ENCODE measurements at regions not wholly inside any gene's neighbourhood (a gene's known extent, or its start where the extent isn't known, plus 50 kb on each side); places are given as distances from the start of the nearest gene placed in this dataset.

DNA sequence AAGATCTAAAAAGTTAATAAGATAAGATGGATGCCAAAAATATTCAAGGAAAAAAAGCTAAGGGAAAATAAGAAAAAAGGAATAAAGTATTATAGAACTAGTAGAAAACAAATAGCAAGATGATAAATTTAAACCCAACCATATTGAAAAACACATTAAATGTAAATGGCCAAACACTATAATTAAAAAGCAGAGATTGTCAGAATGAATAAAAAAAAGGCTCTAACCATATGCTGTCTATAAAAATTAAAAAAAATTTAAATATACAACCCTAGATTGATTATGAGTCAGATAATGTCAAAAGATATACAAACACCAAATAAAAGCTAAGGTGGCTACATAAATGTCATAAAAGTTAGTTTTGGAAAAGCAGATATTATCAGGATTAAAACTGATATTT, 617.5 kb upstream of the SGCG start:
- no peak overlapping the region for H3K4me2 ChIP-seq (replicated peaks; ENCODE audit: low read depth, low read length, poor library complexity, severe bottlenecking)
- H2AFZ ChIP-seq (ENCODE audit: insufficient read depth, low read depth, low read length, poor library complexity, severe bottlenecking) = no peak overlapping the region
- no peaks in the 10 kb centered on the region for H4K20me1 ChIP-seq (ENCODE audit: control insufficient read depth, insufficient read depth, low read length, poor library complexity, severe bottlenecking)
- H3K36me3 ChIP-seq (replicated peaks in 1 of 2; ENCODE audit: control extremely low read depth in 1 of 2, control insufficient read depth in 1 of 2, extremely low read depth in 1 of 2, insufficient read depth in 2 of 2, low read length in 1 of 2) = no peaks in the 10 kb centered on the region
- H3K4me3 ChIP-seq (ENCODE audit: control extremely low read depth in 1 of 5, extremely low read depth in 1 of 5, insufficient read depth in 1 of 5, low read depth in 2 of 5, low read length in 4 of 5) = no peak overlapping the region
- peaks cover 0 to 1% (median 0%) of the 10 kb centered on the region in 3 donors for H3K9me3 ChIP-seq (ENCODE audit: control extremely low read depth in 1 of 3, control insufficient read depth in 2 of 3, insufficient read depth in 1 of 3, low read length in 2 of 3)
- no peak for ATAC-seq (ENCODE audit: low read depth)
- H3K79me2 ChIP-seq (ENCODE audit: control insufficient read depth, insufficient read depth, low read length) = no peaks in the 10 kb centered on the region
- ChIA-PET POLR2A (no interaction called here), CTCF (no interaction called here)
- DNase-seq = no peak
- peaks cover 4% of the 10 kb centered on the region for H3K9me3 Mint-ChIP-seq (ENCODE audit: insufficient read depth)
- no peaks in the 10 kb centered on the region for H3K4me1 ChIP-seq (ENCODE audit: control insufficient read depth in 2 of 2, insufficient read depth in 2 of 2, low read length in 2 of 2)
- no peaks in the 10 kb centered on the region for H3K4me1 Mint-ChIP-seq
- no peak overlapping the region for H3K9ac ChIP-seq (ENCODE audit: low read length)
- H3K27ac ChIP-seq (ENCODE audit: low read length in 2 of 2) = no peak overlapping the region
- no peaks in the 10 kb centered on the region for H3K27me3 Mint-ChIP-seq
- H3K27ac Mint-ChIP-seq = no peak overlapping the region
- TF ChIP-seq, protein P1, sequence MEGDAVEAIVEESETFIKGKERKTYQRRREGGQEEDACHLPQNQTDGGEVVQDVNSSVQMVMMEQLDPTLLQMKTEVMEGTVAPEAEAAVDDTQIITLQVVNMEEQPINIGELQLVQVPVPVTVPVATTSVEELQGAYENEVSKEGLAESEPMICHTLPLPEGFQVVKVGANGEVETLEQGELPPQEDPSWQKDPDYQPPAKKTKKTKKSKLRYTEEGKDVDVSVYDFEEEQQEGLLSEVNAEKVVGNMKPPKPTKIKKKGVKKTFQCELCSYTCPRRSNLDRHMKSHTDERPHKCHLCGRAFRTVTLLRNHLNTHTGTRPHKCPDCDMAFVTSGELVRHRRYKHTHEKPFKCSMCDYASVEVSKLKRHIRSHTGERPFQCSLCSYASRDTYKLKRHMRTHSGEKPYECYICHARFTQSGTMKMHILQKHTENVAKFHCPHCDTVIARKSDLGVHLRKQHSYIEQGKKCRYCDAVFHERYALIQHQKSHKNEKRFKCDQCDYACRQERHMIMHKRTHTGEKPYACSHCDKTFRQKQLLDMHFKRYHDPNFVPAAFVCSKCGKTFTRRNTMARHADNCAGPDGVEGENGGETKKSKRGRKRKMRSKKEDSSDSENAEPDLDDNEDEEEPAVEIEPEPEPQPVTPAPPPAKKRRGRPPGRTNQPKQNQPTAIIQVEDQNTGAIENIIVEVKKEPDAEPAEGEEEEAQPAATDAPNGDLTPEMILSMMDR (IDR thresholded peaks at IDR 0.05) = no peak
- no peak for TF ChIP-seq EZH2 (IDR thresholded peaks at IDR 0.05; ENCODE audit: borderline replicate concordance, insufficient read depth, low read depth, low read length, poor library complexity, severe bottlenecking)
- intact Hi-C loops (cut with micrococcal nuclease) = no loop called here
- H3K27me3 ChIP-seq (replicated peaks in 1 of 4; ENCODE audit: control extremely low read depth in 1 of 4, control insufficient read depth in 3 of 4, insufficient read depth in 4 of 4, low read length in 3 of 4) = no peaks in the 10 kb centered on the region
- no peak overlapping the region for H3K4me3 Mint-ChIP-seq

DNA sequence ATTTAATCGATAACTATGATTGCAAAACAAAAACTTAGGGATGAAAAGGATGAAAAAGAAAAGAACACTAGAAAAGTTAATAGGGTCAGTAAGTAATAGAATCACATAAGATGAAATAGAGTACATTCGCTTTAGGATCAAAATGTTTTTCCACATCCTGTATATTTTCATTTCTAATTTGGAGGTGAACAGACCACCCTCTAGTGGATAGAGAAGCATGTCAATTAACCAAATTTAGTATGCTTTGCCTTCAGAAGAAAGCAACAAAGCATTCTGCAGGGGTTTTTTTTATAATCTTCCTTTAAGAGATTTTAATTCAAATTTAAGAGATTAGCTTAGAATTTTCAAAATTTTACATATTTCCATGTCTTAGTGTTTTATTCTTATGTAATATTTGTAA, 611.0 kb upstream of the SGCG start:
- H3K4me3 Mint-ChIP-seq = no peak overlapping the region
- H3K9me3 Mint-ChIP-seq (ENCODE audit: insufficient read depth) = peaks cover 4% of the 10 kb centered on the region
- H3K27ac ChIP-seq (ENCODE audit: low read length in 2 of 2) = no peak overlapping the region
- H3K27me3 Mint-ChIP-seq = no peaks in the 10 kb centered on the region
- H3K4me2 ChIP-seq (replicated peaks; ENCODE audit: low read depth, low read length, poor library complexity, severe bottlenecking) = no peak overlapping the region
- H3K79me2 ChIP-seq (ENCODE audit: control insufficient read depth, insufficient read depth, low read length) = no peaks in the 10 kb centered on the region
- H3K4me1 ChIP-seq (ENCODE audit: control insufficient read depth in 2 of 2, insufficient read depth in 2 of 2, low read length in 2 of 2) = no peaks in the 10 kb centered on the region
- DNase-seq (no peak), ATAC-seq (ENCODE audit: low read depth) (no peak)
- no peak overlapping the region for H3K9ac ChIP-seq (ENCODE audit: low read length)
- no peaks in the 10 kb centered on the region for H3K4me1 Mint-ChIP-seq
- no peak overlapping the region for H2AFZ ChIP-seq (ENCODE audit: insufficient read depth, low read depth, low read length, poor library complexity, severe bottlenecking)
- no peaks in the 10 kb centered on the region for H3K27me3 ChIP-seq (replicated peaks in 1 of 4; ENCODE audit: control extremely low read depth in 1 of 4, control insufficient read depth in 3 of 4, insufficient read depth in 4 of 4, low read length in 3 of 4)
- POLR2A ChIA-PET = no interaction called here
- no peaks in the 10 kb centered on the region for H3K36me3 ChIP-seq (replicated peaks in 1 of 2; ENCODE audit: control extremely low read depth in 1 of 2, control insufficient read depth in 1 of 2, extremely low read depth in 1 of 2, insufficient read depth in 2 of 2, low read length in 1 of 2)
- no peaks in the 10 kb centered on the region for H4K20me1 ChIP-seq (ENCODE audit: control insufficient read depth, insufficient read depth, low read length, poor library complexity, severe bottlenecking)
- no CpG with 5 or more reads among the region's 2 CpGs for WGBS (ENCODE audit: insufficient coverage)
- intact Hi-C loops (cut with micrococcal nuclease) = no loop called here
- no peak for TF ChIP-seq EZH2 (IDR thresholded peaks at IDR 0.05; ENCODE audit: borderline replicate concordance, insufficient read depth, low read depth, low read length, poor library complexity, severe bottlenecking)
- TF ChIP-seq, protein P1 (IDR thresholded peaks at IDR 0.05) = no peak
- H3K4me3 ChIP-seq (ENCODE audit: control extremely low read depth in 1 of 5, extremely low read depth in 1 of 5, insufficient read depth in 1 of 5, low read depth in 2 of 5, low read length in 4 of 5) = no peak overlapping the region
- CTCF ChIA-PET = no interaction called here
- H3K27ac Mint-ChIP-seq = no peak overlapping the region
- H3K9me3 ChIP-seq (ENCODE audit: control extremely low read depth in 1 of 3, control insufficient read depth in 2 of 3, insufficient read depth in 1 of 3, low read length in 2 of 3) = no peaks in the 10 kb centered on the region

All from B cell (primary cell).